ENCODE measurements at regions not wholly inside any gene's neighbourhood (a gene's known extent, or its start where the extent isn't known, plus 50 kb on each side); places are given as distances from the start of the nearest gene placed in this dataset.
"Not testable (repeated sequence)": the region's sequence is repeated elsewhere in the genome, so short reads cannot be mapped to it uniquely, and the experiment has no call there.

DNA sequence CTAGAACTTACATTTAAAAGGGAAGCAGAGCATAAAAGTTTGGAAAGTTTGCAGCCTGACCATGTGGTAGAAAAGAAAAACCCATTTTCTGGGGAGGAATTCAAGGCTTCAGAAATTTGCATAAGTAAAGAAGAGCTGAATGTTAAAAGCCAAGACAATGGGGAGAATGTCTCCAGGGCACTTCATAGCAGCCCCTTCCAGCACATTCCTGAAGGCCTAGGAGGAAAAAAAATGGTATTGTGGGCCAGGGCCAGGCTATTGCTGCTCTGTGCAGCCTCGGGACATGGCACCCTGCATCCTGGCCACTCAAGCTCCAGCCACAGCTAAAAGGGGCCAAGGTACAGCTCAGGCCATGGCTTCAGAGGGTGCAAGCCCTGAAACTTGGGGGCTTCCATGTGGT lies 474.2 kb upstream of the MDGA2 start:
- DNase-seq (ENCODE audit: extremely low read depth in 1 of 2, low read depth in 1 of 2): not testable (repeated sequence)

DNA sequence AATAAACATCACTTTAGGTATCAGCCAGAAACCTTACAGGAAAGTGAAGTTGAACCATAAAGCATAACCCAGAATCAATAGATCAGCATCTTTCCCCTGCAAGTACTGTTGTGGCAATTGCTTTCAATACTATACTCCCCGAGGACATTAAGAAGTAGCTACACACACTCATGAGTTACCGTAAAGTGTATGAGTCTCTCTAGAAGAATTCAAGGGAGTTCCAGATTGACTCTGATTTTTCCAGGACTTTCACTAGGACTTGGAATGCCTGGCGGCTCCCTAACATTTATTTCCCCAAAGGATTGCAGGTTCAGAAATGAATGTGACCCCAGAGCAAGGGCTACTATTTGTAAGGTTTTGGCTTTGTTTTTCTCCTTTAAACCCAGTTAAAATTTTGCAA lies 465.4 kb upstream of the MDGA2 start:
- no peak for DNase-seq (ENCODE audit: extremely low read depth in 1 of 2, low read depth in 1 of 2)

DNA sequence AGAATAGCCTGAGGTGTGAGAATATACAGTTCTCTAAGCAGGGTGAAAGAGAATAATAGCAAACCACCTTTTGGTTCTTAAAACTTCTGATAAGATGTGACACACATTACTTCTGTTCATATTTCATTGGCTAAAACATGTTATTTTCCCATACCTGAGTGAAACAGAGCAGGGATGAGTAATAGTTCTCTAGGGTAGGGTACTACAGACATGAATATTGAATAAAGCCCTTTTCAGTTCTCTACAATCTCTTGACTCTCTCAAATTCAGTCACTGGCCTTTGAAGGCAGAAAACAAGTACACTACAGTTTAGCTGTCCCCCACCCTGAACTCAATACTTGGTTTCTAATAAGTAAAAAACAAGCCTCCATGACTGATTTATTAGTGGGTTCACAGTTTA lies 454.1 kb upstream of the MDGA2 start:
- DNase-seq (ENCODE audit: extremely low read depth in 1 of 2, low read depth in 1 of 2): no peak

DNA sequence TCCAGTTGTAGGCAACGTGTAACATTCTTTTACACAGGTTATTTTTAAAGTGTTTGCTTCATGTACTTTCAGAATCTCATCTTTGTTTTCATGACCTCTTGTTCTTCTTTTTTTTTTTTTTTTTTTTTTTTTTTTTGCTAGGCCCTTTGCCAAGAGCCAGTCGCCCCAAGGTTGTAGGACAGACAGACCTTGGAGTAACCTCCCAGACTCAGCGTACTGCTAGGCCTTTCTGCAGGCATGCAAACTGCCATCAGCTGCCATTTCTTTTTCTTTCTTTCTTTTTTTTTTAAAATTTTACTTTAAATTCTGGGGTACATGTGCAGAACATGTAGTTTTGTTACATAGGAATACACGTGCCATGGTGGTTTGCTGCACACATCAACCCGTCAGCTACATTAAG lies 452.3 kb upstream of the MDGA2 start:
- no peak for DNase-seq (ENCODE audit: extremely low read depth in 1 of 2, low read depth in 1 of 2)

DNA sequence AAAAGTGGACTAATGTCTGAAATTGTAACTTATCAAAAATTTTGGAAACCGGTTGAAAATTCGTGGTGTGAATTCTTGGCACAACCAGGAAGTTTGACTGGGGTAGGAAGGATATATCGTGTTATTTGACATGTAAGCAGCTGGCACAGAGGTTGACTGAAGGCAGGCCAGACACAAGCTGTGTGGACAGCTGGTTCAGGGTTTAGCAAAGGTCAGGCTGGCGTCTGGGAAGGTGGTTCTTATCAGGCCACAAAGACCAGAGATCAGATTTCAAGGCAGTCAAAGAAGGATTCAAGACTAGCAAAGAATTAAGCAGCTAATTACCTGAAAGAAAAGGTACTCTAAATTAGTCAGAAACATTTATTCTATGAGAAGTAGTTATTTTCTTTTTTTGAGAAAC lies 450.2 kb upstream of the MDGA2 start:
- no peak for DNase-seq (ENCODE audit: extremely low read depth in 1 of 2, low read depth in 1 of 2)

DNA sequence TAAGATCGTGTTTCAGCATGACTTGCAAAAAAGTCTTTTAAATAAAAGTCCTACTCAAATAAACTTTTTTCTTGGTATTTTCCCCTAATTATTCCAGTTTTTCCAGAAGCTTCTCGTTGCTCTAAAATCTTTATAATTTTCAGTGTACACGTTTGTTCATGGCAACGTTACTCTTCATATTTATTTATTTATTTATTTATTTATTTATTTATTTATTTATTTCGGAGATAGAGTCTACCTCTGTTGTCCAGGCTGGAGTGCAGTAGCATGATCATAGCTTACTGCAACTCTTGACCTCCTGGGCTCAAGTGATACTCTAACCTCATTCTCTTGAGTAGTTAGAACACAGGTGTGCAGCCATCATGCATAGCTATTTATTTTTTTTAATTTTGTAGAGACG lies 438.3 kb upstream of the MDGA2 start:
- no peak for DNase-seq (ENCODE audit: extremely low read depth in 1 of 2, low read depth in 1 of 2)

DNA sequence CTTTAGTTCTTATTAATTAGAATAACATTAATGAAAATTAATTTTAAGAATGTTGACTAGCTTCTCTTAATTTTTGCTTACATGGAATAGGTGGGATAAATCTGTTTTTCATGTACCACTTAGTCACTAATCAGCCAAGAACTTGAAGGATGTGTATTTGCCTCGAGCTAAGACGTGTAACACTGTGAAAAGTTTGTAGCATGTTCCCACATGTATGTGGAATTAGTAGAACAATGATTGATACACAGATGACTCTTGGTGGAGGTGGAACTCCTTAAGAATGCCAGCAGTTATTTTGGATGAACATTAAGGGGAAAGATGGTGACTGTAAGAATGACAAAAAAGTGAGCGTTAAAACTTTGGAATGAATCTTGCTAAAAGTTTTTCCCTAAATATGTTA lies 435.7 kb upstream of the MDGA2 start:
- DNase-seq (ENCODE audit: extremely low read depth in 1 of 2, low read depth in 1 of 2): no peak

DNA sequence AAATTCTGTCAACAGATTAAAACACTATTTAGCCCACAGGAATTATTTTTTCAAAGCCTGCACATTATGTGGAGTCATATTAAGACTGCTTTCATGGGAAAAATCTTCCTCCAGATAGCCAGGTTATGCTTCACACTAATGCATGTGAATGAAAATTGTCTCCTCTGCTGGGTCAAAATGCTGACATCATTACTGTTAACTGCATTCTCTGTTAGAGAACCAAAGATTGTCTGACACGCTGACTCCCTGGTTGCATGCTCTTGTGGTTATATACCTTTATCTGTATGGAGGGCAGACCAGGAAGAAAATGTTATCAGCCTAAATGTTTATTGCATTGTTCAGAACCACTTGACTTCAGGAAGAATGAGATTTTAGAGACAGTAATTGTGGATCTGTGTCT lies 432.2 kb upstream of the MDGA2 start:
- no peak for DNase-seq (ENCODE audit: extremely low read depth in 1 of 2, low read depth in 1 of 2)

DNA sequence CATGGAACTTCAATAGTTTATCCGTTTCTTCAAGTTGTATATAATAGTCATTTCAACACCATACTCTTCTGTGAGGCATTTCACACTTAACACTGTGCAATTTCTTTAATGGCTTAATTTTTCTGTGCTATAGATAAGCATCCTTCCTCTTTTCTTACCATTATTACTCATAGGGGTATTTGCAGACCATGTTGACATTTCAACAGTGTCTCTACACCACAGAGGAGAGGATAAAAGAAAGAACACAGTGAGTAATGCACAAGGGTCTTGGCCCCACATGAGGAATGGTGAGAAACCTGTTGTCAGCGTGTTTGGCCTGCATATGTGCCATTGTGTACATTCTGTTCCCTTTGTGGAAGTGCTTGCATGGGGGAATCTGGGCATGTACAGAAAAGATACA lies 421.5 kb upstream of the MDGA2 start:
- no peak for DNase-seq (ENCODE audit: extremely low read depth in 1 of 2, low read depth in 1 of 2)

DNA sequence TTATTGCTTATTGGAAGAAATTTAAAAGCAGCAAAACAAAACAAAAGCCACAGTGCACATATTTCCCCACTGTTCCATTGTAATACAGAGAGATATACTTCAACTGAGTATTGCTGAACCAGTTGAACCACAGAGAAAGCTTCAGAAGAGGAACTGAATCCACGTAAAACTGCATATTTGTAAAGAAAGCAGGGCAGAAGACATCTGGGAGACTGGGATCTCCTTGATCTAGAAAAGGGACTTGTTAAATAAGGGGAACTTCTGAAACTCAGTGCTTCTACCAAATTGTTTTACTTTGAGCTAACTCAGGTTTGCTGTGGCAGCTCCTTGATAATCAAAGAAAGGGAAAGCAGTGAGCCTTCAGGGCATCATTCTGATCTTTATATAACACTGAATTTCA lies 411.1 kb upstream of the MDGA2 start:
- DNase-seq (ENCODE audit: extremely low read depth in 1 of 2, low read depth in 1 of 2): no peak

DNA sequence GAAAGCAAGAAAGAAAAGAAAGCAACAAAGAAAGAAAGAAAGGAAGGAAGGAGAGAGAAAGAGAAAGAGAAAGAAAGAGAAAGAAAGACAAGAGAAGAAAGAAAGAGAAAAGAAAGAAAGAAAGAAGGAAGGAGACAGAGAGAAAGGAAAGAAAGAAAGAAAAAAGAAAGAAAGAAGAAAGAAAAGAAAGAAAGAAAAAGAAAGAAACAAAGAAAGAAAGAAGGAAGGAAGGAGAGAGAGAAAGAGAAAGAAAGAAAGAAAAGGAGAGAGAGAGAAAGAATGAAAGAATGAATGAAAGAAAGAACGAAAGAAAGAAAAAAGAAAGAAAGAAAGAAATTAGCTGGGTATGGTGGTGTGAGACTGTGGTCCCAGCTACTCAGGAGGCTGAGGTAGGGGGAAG lies 400.1 kb upstream of the MDGA2 start:
- no peak for DNase-seq (ENCODE audit: extremely low read depth in 1 of 2, low read depth in 1 of 2)

DNA sequence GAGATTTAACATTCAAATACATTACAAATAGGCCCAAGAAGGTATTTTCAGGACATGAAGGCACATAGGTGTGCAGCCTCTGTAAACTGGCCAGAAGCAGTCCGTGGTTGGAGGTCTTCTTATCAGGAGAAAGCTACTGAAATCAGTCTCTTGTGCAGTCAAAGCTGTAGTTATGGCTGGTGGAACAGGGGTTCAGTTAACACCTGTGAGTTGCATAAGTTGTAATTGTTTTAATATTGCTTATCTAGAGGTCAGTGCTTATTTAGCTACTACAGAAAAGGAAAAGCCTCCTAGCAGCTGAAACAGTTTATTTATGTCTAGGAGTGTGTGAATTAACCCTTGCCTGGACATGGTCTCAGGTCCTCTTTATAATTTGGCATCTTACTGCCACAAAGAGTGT lies 377.6 kb upstream of the MDGA2 start:
- no peak for DNase-seq (ENCODE audit: extremely low read depth in 1 of 2, low read depth in 1 of 2)

DNA sequence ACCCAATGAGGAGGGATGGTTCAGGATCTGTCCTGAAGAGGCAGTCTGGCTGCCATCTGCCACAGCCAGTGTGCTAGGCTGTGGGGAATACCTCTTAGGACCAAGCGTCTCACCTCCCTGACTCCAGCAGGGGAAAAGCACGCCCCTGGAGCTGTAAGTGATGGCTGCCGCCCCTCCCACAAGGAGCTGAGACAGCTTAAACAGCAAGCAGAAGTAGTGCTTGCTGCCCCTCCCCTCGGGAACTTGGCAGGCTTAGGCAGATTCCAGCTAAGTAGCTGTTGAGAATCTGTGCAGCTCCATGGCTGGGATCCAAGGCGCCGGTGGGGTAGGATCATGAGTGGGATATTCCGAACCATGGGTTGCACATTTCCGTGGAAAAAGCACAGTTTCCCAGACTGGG lies 360.4 kb upstream of the MDGA2 start:
- DNase-seq (ENCODE audit: extremely low read depth in 1 of 2, low read depth in 1 of 2): no peak

DNA sequence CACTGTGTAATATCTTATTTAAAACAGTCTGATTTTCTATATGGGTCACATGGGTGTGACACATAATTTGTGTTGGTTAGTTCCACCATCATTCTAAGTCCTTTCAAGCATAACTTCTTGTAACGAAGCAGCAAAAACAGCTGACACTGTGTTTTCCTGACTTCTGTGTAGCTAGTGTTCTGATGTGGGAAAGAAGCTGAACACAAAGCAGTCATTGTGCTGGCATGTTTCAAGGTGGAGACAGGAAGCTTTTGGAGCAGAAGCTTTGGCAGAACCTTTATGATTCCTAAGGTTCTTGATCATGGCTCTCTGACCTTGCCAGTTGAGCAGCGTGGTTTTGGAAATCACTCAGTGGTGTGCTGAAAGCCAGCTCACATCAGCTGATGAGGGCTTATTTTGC lies 351.7 kb upstream of the MDGA2 start:
- no peak for DNase-seq (ENCODE audit: extremely low read depth in 1 of 2, low read depth in 1 of 2)

DNA sequence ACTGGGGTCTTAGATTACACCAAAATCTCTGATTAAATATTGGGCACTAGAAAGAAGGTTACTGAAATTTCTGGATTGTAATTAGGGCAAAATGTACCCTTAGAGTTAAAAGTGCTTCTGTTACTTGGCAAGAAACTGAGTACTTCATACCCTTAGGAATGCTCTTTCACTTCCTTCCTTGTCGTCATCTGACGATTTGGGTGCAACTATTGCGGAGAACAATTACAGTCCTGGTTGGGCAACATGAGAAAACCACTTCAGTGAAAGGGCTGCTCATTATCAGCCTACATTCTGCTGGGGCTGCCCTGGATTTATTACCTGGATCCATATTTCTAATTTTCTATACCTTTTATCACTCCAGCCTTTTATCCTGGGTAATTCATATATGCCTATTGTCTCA lies 348.5 kb upstream of the MDGA2 start:
- DNase-seq (ENCODE audit: extremely low read depth in 1 of 2, low read depth in 1 of 2): no peak

DNA sequence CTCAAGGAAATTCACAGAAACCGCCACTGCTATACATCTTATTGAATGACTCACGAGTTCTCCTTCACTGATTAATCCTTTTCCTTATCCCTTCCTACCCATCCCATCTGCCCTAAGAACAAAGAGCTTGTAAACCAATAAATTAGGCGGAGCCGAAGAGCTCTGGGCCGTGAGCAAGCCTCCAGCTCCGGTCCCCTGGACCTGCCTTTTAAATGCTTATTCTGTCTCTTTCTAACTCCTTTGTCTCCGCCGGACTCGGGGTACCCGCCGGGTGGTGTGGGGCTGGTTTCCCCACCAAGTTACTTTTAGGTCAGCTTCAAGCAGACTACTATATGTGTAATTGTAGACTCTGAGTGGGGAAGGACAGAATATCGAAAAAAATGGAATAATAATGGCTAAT lies 336.1 kb upstream of the MDGA2 start:
- DNase-seq (ENCODE audit: extremely low read depth in 1 of 2, low read depth in 1 of 2): not testable (repeated sequence)

DNA sequence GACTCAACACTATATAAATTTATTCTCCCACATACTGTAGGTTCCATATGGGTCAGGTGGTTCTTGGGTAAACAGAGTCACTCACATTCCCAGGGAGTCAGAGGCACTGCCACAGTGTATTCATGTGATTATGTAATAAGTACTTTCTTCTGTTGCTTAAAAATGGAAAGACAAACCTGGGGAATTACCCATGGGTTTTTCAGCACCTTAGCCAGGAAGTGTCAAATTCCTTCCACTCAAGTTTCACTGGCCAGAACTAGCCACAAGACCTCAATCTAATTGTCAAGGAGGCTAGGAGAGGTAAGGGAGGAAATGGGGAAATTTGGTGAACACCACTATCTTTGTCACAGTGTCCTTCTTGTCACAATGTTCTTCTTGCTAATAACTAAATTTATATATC lies 333.2 kb upstream of the MDGA2 start:
- no peak for DNase-seq (ENCODE audit: extremely low read depth in 1 of 2, low read depth in 1 of 2)

DNA sequence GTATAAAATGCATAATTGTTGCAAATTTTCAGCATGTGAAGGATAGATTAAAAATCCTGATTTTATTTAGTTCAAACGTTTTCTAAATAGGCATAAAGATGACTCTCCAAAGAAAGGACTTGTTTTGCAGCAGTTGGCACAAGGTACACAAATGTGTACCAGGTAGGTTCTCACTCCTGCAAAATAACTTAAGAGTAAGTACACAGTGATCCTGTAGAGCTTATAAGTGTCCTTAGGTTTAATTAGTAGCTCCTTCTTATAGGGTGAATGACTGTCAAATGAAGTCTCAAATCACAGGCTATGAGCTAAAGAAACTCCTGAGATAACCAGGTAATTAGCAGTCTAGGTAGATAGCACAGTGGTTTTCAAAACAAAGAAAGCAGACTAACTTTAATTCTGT lies 330.6 kb upstream of the MDGA2 start:
- no peak for DNase-seq (ENCODE audit: extremely low read depth in 1 of 2, low read depth in 1 of 2)

DNA sequence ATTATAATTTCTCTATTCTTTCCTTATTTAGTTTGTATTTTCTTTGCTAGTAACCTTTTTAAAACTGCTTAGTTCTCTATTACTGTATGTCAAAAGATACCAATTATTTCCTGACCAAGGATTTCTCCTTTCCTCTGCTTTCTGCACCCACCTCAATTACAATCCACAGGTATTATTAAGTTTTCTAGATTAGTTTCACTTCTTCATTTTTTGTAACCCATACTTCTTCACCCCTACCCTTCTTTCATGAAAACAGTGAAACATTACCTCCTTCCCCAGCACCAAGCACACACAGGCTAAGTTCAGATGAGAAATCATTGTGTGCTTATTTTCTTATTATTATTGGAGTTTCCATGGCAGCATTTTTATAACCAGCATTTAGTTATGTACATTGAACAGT lies 318.5 kb upstream of the MDGA2 start:
- no peak for DNase-seq (ENCODE audit: extremely low read depth in 1 of 2, low read depth in 1 of 2)

DNA sequence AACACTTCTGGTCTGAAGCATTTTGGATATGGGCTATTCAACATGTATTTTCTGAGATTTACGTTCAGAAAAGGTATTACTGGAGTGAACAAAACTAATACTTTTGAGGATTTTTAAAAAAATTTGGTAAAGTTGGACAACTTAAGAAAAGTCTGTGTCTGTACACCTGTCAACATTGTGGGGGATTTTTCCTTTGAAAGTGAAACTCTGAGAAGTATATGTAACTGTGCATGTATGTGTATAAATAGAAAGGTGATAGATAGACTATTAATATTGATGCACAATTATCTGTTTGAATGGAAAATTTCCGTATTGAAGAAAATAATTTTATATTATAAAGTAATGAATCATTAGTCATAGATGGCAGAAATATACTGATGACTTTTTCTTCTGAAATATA lies 312.8 kb upstream of the MDGA2 start:
- DNase-seq (ENCODE audit: extremely low read depth in 1 of 2, low read depth in 1 of 2): no peak

DNA sequence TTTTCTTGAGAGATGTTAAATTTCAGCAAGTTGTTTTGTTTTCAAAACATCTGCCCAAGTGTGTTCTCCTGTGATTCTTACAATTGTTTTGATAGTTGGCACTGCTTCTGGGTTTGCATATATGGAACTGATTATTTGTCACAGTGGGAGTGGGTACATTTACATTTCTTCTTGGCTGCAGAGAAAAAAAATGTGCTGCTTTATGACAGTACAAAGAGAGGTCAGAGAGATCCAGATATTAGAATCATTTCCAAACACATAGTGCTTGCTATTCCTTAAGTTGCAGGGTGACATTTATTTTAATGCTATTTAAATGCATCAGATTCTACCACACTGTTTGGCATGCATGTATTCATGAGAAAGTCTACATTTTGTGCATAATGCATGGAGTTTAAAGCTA lies 303.5 kb upstream of the MDGA2 start:
- no peak for DNase-seq (ENCODE audit: extremely low read depth in 1 of 2, low read depth in 1 of 2)

DNA sequence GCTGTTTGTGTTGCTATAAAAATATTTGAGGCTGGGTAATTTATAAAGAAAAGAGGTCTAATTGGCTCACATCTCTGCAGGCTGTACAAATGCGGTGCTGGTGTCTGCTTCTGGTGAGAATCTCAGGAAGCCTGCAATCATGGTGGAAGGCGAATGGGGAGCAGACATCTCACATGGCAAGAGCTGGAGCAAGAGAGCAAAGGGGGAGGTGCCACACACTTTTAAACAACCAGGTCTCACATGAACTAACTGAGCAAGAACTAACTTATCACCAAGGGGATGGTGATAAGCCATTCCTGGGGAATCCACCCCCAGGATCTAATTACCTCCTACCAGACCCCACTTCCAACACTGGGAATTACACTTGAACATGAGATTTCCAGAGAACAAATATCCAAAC lies 300.7 kb upstream of the MDGA2 start:
- DNase-seq (ENCODE audit: extremely low read depth in 1 of 2, low read depth in 1 of 2): no peak

DNA sequence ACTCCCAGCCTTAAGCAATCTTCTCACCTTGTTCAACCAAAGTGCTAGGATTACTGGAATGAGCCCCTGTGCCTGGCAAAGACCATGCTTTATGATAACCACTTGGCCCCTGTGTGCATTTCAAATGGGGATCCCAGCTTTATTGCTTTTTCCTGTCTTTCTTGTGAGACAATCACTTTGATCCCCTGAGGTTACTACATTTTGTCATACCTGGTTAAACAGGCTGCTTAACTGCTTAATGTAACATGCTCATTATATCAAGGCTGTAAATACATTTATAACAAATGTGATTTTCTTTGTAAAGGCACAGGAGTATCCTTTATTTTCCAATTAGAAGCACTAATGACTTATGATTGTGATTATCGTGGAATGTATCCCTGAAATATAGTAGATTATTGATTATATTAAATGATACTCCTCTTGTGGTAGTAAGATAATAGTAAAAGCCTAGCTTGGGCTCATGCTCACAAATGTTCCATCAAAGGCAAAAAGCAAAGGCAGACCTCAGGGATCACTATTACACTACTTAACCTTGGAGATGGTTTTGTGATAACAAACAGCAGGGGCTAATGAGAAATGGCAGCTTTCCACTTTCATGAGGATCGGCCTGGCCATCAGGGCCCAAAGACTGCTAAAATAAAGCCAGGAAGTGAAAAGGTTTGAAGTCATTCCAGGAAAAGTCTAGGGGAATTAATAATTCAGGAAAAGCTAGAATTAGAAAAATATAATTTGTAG lies 290.8 kb upstream of the MDGA2 start:
- DNase-seq (ENCODE audit: extremely low read depth in 1 of 2, low read depth in 1 of 2): no peak

All from stimulated activated CD8-positive, alpha-beta memory T cell treated with anti-CD3 and anti-CD28 coated beads, Interleukin-7, amount 100 ng/mL, for 48 hours (primary cell).